Stimulated activated naive B cell treated with anti-CD40 and anti-IgM and Interleukin-4, amounts not matched to agents 10 μg/mL and 1 μg/mL and 100 μg/mL, for 72 hours (primary cell): ENCODE measurements at regions not wholly inside any gene's neighbourhood (a gene's known extent, or its start where the extent isn't known, plus 50 kb on each side); places are given as distances from the start of the nearest gene placed in this dataset.

Experiments used
- ATAC-seq, 2 donors: fragments of 150-1000 bp; cut with Tn5 transposase; replicated peaks; 2 replicates each; pipeline ENCODE4 v1.10.0; 2021; ENCODE audit warnings: moderate library complexity in 1 of 2
- DNase-seq: peaks from one replicate; pipeline ENCODE4 v3.0.0; 2021
- H3K27ac Mint-ChIP-seq: one replicate; pipeline ENCODE4 v1.8.0; 2022; ENCODE audit warnings: mild to moderate bottlenecking, mixed read lengths
- H3K27me3 Mint-ChIP-seq, 2 donors: one replicate each; pipeline ENCODE4 v1.8.0; 2022; ENCODE audit warnings: mixed read lengths in 2 of 2
- H3K36me3 Mint-ChIP-seq, 2 donors: one replicate each; pipeline ENCODE4 v1.8.0; 2022; ENCODE audit warnings: mixed read lengths in 2 of 2, mild to moderate bottlenecking in 1 of 2
- H3K4me1 Mint-ChIP-seq, 2 donors: one replicate each; pipeline ENCODE4 v1.8.0; 2022; ENCODE audit warnings: mixed read lengths in 2 of 2, mild to moderate bottlenecking in 1 of 2
- H3K4me3 Mint-ChIP-seq, 2 donors: one replicate each; pipeline ENCODE4 v1.8.0; 2022; ENCODE audit warnings: mild to moderate bottlenecking in 2 of 2, mixed read lengths in 2 of 2, moderate library complexity in 1 of 2
- H3K9me3 Mint-ChIP-seq, 2 donors: one replicate each; pipeline ENCODE4 v1.8.0; 2022; ENCODE audit warnings: mixed read lengths in 2 of 2, mild to moderate bottlenecking in 1 of 2

- DNase-seq (no peak), ATAC-seq (no peak)
- H3K27me3 Mint-ChIP-seq: no peaks in the 10 kb centered on the region
- no peaks in the 10 kb centered on the region for H3K36me3 Mint-ChIP-seq
- no peaks in the 10 kb centered on the region for H3K9me3 Mint-ChIP-seq
- no peak overlapping the region for H3K4me3 Mint-ChIP-seq
- no peaks in the 10 kb centered on the region for H3K4me1 Mint-ChIP-seq
- H3K27ac Mint-ChIP-seq: no peak overlapping the region
Measured at GRCh38 chr7:39888171-39888853, 61.7 kb upstream of the CDK13 start.

DNA sequence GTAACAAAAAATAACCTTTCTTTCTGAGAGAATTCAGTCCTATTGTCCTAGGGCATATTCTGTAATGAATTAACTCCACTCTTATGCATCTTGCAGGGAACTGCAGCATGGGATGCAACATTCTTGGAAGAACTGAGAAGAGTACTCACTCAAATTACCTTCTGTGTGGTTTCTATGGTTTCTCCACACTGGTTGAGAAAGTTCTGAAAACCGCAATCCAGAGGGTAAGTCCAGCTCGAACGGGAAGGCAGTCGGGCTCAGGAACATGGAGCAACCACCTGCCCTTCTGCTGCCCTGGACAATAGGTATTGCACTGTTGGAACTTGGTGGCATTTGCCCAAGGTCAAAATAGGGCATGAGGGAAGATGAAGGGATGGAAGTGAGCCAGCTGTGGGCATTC, 59.6 kb upstream of the CDK13 start:
- no peak for ATAC-seq
- Mint-ChIP-seq H3K4me3 (no peak overlapping the region), H3K4me1 (no peaks in the 10 kb centered on the region), H3K27me3 (peaks cover 5% of the 10 kb centered on the region in 2 donors), H3K27ac (no peak overlapping the region), H3K36me3 (no peaks in the 10 kb centered on the region), H3K9me3 (no peaks in the 10 kb centered on the region)
- no peak for DNase-seq

DNA sequence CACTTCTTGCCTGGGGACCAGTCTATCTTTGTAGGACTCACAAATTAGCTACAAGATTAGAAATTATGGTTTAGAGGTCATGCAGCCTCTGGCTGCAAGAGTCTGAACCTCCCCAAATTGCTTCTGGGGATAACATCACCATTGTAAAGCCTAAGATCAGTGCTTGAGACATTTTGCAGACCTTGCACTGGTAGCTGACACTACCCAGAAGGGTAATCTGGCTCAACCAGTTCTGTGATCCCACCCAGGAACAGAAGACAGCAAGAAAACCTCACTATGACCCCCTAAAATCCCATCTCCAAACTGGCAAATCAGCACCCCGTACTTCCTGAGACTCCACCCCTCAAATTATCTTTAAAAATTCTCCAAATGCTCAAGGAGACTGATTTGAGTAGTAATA, 58.2 kb upstream of the CDK13 start:
- DNase-seq: no peak
- Mint-ChIP-seq H3K27me3 (peaks cover 5% of the 10 kb centered on the region in 2 donors), H3K4me1 (peaks cover 0 to 2% of the 10 kb centered on the region in 2 donors), H3K4me3 (no peak overlapping the region), H3K9me3 (no peaks in the 10 kb centered on the region), H3K36me3 (no peaks in the 10 kb centered on the region), H3K27ac (no peak overlapping the region)
- ATAC-seq: no peak

DNA sequence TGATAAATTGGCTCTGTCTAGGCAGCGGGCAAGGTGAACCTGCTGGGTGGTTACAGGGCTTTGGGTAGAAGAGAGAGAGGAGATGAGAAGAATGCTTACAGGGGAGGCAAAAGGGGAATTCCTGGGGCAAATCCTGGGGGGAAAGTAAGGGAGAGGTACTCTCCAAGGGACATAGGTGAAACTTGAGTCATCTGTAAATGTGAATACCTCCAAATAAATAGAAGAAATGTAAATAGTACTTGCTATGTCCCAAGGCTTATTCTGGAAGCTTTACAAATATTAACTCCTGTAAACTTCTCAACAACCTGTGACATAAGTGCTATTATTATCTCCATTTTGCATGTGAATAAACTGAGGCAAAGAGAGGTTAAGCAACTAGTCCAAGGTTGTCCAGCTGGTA, 57.7 kb upstream of the CDK13 start:
- peaks cover 5% of the 10 kb centered on the region in 2 donors for H3K27me3 Mint-ChIP-seq
- no peak overlapping the region for H3K27ac Mint-ChIP-seq
- DNase-seq: no peak
- no peak for ATAC-seq
- H3K4me1 Mint-ChIP-seq: peaks cover 0 to 2% of the 10 kb centered on the region in 2 donors
- H3K4me3 Mint-ChIP-seq: no peak overlapping the region
- no peaks in the 10 kb centered on the region for H3K36me3 Mint-ChIP-seq
- H3K9me3 Mint-ChIP-seq: no peaks in the 10 kb centered on the region

DNA sequence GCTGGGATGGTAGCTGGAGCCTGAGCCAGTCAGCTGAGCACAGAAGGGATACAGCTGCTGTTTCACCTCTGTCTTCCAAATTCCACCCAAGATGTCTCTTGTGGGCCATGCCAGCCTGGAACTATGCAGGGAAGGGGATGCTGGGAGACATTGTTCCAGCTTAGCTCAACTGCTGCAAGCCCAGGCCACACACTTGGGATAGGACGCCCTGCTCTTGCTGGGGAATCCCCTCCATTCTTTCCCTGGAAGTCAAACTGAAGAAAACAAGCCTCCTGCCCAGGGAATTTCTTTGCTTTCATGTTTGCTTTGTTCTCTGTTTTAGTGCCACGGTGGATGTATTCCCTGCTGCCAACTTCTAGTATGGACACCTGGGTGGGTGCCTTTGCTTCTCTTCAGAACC, 55.2 kb upstream of the CDK13 start:
- peaks cover 5% of the 10 kb centered on the region in 2 donors for H3K27me3 Mint-ChIP-seq
- H3K4me1 Mint-ChIP-seq: peaks cover 0 to 2% of the 10 kb centered on the region in 2 donors
- DNase-seq (no peak), ATAC-seq (no peak)
- H3K9me3 Mint-ChIP-seq: no peaks in the 10 kb centered on the region
- no peaks in the 10 kb centered on the region for H3K36me3 Mint-ChIP-seq
- no peak overlapping the region for H3K4me3 Mint-ChIP-seq
- H3K27ac Mint-ChIP-seq: no peak overlapping the region

DNA sequence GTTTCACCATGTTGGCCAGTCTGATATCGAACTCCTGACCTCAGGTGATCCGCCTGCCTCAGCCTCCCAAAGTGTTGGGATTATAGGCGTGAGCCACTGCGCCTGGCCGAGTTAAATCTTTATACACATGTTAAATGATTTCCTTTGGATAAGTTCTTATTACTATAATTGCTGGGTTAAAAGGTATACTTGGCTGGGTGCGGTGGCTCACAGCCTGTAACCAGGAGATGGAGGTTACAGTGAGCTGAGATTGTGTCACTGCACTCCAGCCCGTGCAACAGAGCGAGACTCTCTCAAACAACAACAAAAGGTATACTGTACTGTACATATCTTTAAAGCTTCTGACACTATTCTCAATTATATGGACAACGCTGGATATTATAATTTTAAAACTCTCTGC, 53.2 kb upstream of the CDK13 start:
- H3K4me1 Mint-ChIP-seq: peaks cover 0 to 2% of the 10 kb centered on the region in 2 donors
- H3K9me3 Mint-ChIP-seq: no peaks in the 10 kb centered on the region
- ATAC-seq (no peak), DNase-seq (no peak)
- H3K27me3 Mint-ChIP-seq: peaks cover 5% of the 10 kb centered on the region in 2 donors
- no peak overlapping the region for H3K27ac Mint-ChIP-seq
- no peaks in the 10 kb centered on the region for H3K36me3 Mint-ChIP-seq
- peak overlapping the region; percentile 56 to 63 for H3K4me3 Mint-ChIP-seq

DNA sequence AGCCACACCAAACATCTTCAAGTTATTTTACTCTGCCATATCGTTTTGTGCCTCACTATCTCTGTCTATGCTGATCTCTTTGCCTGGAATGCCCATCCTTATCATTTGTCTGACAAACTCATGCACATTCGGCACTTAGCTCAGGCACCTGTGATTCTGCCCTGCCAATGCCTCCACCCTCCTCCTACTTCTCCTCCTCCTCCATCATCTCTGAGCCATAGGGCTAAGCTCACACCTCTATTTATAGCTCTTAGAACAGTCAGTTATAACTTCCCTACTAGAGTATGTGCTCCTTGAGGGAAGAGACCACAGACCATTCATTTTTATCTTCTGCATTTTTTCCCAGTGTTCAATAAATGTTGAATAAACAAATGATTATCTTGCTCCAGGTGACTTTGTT, 51.2 kb upstream of the CDK13 start:
- no peak for DNase-seq
- ATAC-seq: no peak
- no peak overlapping the region for H3K27ac Mint-ChIP-seq
- H3K4me3 Mint-ChIP-seq: no peak overlapping the region
- no peaks in the 10 kb centered on the region for H3K36me3 Mint-ChIP-seq
- peaks cover 5% of the 10 kb centered on the region in 2 donors for H3K27me3 Mint-ChIP-seq
- peaks cover 0 to 2% of the 10 kb centered on the region in 2 donors for H3K4me1 Mint-ChIP-seq
- no peaks in the 10 kb centered on the region for H3K9me3 Mint-ChIP-seq
